ENCODE measurements at regions not wholly inside any gene's neighbourhood (a gene's known extent, or its start where the extent isn't known, plus 50 kb on each side); places are given as distances from the start of the nearest gene placed in this dataset.

DNA sequence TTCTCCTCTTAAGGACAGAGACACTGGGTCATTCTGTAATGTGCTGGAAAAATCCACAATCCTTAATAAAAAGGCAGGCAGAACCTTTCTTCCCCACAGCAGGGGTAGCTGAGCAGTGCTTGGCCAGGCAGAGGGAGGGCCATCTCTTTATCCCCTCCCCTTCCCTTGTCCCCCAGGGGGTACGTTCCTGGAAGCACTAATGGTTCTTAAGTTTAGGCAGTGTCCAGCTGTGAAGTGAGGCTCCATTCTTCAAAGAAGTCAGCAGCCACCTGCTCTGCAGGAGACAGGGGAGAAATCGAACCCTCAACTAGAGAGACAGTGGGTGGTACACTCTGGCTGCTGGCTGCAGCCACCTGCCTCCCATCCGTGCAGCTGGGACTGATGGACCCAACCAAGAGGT, 533.9 kb upstream of the CDH11 start:
- TF ChIP-seq POLR2A (IDR thresholded peaks at IDR 0.05) (no peak), POLR2AphosphoS5 (IDR thresholded peaks at IDR 0.05) (no peak), EP300 (IDR thresholded peaks at IDR 0.05) (no peak)
- TF ChIP-seq, protein P1, sequence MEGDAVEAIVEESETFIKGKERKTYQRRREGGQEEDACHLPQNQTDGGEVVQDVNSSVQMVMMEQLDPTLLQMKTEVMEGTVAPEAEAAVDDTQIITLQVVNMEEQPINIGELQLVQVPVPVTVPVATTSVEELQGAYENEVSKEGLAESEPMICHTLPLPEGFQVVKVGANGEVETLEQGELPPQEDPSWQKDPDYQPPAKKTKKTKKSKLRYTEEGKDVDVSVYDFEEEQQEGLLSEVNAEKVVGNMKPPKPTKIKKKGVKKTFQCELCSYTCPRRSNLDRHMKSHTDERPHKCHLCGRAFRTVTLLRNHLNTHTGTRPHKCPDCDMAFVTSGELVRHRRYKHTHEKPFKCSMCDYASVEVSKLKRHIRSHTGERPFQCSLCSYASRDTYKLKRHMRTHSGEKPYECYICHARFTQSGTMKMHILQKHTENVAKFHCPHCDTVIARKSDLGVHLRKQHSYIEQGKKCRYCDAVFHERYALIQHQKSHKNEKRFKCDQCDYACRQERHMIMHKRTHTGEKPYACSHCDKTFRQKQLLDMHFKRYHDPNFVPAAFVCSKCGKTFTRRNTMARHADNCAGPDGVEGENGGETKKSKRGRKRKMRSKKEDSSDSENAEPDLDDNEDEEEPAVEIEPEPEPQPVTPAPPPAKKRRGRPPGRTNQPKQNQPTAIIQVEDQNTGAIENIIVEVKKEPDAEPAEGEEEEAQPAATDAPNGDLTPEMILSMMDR (IDR thresholded peaks at IDR 0.05), result no peak
